ENCODE measurements at regions not wholly inside any gene's neighbourhood (a gene's known extent, or its start where the extent isn't known, plus 50 kb on each side); places are given as distances from the start of the nearest gene placed in this dataset.

DNA sequence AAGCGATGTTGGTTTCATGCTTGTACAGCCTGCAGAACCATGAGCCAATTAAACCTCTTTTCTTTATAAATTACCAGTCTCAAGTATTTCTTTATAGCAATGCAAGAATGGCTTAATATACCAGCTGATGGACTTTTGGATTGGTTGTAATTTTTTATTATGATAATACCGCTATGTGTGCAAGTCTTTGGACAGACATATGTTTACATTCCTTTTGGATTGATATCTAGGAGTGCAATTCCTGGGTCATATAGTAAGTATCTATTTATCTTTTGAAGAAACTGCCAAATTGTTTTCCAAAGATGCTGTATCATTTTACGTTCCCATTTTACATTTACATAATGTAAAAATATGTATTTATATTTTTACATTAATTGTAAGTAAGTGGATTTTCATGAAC is 81.2 kb upstream of the PIP4K2A start:
- TF ChIP-seq, protein P1, sequence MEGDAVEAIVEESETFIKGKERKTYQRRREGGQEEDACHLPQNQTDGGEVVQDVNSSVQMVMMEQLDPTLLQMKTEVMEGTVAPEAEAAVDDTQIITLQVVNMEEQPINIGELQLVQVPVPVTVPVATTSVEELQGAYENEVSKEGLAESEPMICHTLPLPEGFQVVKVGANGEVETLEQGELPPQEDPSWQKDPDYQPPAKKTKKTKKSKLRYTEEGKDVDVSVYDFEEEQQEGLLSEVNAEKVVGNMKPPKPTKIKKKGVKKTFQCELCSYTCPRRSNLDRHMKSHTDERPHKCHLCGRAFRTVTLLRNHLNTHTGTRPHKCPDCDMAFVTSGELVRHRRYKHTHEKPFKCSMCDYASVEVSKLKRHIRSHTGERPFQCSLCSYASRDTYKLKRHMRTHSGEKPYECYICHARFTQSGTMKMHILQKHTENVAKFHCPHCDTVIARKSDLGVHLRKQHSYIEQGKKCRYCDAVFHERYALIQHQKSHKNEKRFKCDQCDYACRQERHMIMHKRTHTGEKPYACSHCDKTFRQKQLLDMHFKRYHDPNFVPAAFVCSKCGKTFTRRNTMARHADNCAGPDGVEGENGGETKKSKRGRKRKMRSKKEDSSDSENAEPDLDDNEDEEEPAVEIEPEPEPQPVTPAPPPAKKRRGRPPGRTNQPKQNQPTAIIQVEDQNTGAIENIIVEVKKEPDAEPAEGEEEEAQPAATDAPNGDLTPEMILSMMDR (conservative IDR thresholded peaks at IDR 0.05) = no peak
- TF ChIP-seq ZFX (IDR thresholded peaks at IDR 0.05) = no peak
